WTC11 (cell line): ENCODE measurements at regions not wholly inside any gene's neighbourhood (a gene's known extent, or its start where the extent isn't known, plus 50 kb on each side); places are given as distances from the start of the nearest gene placed in this dataset.

Experiments used
- ATAC-seq: fragments of 200-7000 bp; cut with Tn5 transposase; 2 replicates; pipeline ENCODE4 v1.10.0; 2021; ENCODE audit warnings: mild to moderate bottlenecking, moderate library complexity
- CTCF ChIA-PET: fragments of 300-600 bp; sonication (Branson Sonifier 250); formaldehyde crosslinking; loops from one replicate; lab custom pipeline; 2021; ENCODE audit warnings: antibody characterized with exemption; lab: Charles Lee
- POLR2A ChIA-PET: fragments of 350-600 bp; sonication (Branson Sonifier 250); formaldehyde crosslinking; loops from one replicate; lab custom pipeline; 2021; ENCODE audit warnings: antibody characterized with exemption; lab: Charles Lee
- DNase-seq: peaks from one replicate; pipeline ENCODE4 v3.0.0; 2021; ENCODE audit warnings: low spot score
- H3K27ac Mint-ChIP-seq: 2 replicates; pipeline ENCODE4 v1.8.0; 2021; ENCODE audit warnings: mixed read lengths
- H3K27me3 Mint-ChIP-seq: 2 replicates; pipeline ENCODE4 v1.8.0; 2021; ENCODE audit warnings: low read depth, mild to moderate bottlenecking, moderate library complexity, mixed read lengths
- H3K36me3 Mint-ChIP-seq: 2 replicates; pipeline ENCODE4 v1.8.0; 2021; ENCODE audit warnings: mixed read lengths
- H3K4me1 Mint-ChIP-seq: 2 replicates; pipeline ENCODE4 v1.8.0; 2022; ENCODE audit warnings: mixed read lengths
- H3K4me3 Mint-ChIP-seq: 2 replicates; pipeline ENCODE4 v1.8.0; 2021; ENCODE audit warnings: mild to moderate bottlenecking, moderate library complexity, mixed read lengths
- H3K9me3 Mint-ChIP-seq: 2 replicates; pipeline ENCODE4 v1.8.0; 2021; ENCODE audit warnings: mixed read lengths
- ATF3 ChIP-seq: sonication (generic); formaldehyde crosslinking; conservative IDR thresholded peaks from 2 replicates; pipeline ENCODE4 v1.8.1; 2022; ENCODE audit warnings: mild to moderate bottlenecking, missing genetic modification reagents
- CREB1 ChIP-seq: sonication (generic); formaldehyde crosslinking; IDR thresholded peaks from 2 replicates; pipeline ENCODE4 v1.8.0; 2023; ENCODE audit warnings: mild to moderate bottlenecking, missing genetic modification reagents
- ERG ChIP-seq: fragments of 250-450 bp; sonication (Bioruptor Pico); IDR thresholded peaks from 2 replicates; pipeline ENCODE4 v1.8.0; 2021; ENCODE audit warnings: mild to moderate bottlenecking
- ESRRA ChIP-seq: sonication (generic); formaldehyde crosslinking; IDR thresholded peaks from 2 replicates; pipeline ENCODE4 v1.8.1; 2022; ENCODE audit warnings: mild to moderate bottlenecking, missing genetic modification reagents, borderline replicate concordance
- ETV6 ChIP-seq: sonication (generic); formaldehyde crosslinking; IDR thresholded peaks from 2 replicates; pipeline ENCODE4 v1.8.1; 2022; ENCODE audit warnings: mild to moderate bottlenecking, missing genetic modification reagents
- GRHL2 ChIP-seq: fragments of 250-450 bp; sonication (Bioruptor Pico); IDR thresholded peaks from 2 replicates; pipeline ENCODE4 v1.8.0; 2022; ENCODE audit warnings: mild to moderate bottlenecking, moderate library complexity; ENCODE audit not compliant: insufficient replicate concordance, severe bottlenecking
- JUN ChIP-seq: sonication (generic); formaldehyde crosslinking; IDR thresholded peaks from 2 replicates; pipeline ENCODE4 v1.8.0; 2023; ENCODE audit warnings: mild to moderate bottlenecking, missing genetic modification reagents
- KAT7 ChIP-seq: sonication (generic); formaldehyde crosslinking; IDR thresholded peaks from 2 replicates; pipeline ENCODE4 v1.8.1; 2023; ENCODE audit warnings: missing genetic modification reagents, mild to moderate bottlenecking, borderline replicate concordance
- MLX ChIP-seq: sonication (generic); formaldehyde crosslinking; IDR thresholded peaks from 2 replicates; pipeline ENCODE4 v1.8.1; 2023; ENCODE audit warnings: mild to moderate bottlenecking, missing genetic modification reagents, moderate library complexity
- NFE2L1 ChIP-seq: sonication (generic); formaldehyde crosslinking; IDR thresholded peaks from 2 replicates; pipeline ENCODE4 v1.8.1; 2023; ENCODE audit warnings: missing genetic modification reagents
- NFYB ChIP-seq: sonication (generic); formaldehyde crosslinking; conservative IDR thresholded peaks from 2 replicates; pipeline ENCODE4 v1.8.0; 2022; ENCODE audit warnings: low read depth, missing genetic modification reagents
- NR2C2 ChIP-seq: sonication (generic); formaldehyde crosslinking; IDR thresholded peaks from 2 replicates; pipeline ENCODE4 v1.8.0; 2022; ENCODE audit warnings: mild to moderate bottlenecking, missing genetic modification reagents
- NR3C1 ChIP-seq: sonication (generic); formaldehyde crosslinking; conservative IDR thresholded peaks from 2 replicates; pipeline ENCODE4 v1.8.1; 2023; ENCODE audit warnings: low read depth, mild to moderate bottlenecking, missing genetic modification reagents
- RELA ChIP-seq: sonication (generic); formaldehyde crosslinking; IDR thresholded peaks from 2 replicates; pipeline ENCODE4 v1.8.1; 2022; ENCODE audit warnings: missing genetic modification reagents, mild to moderate bottlenecking, borderline replicate concordance
- RORB ChIP-seq: fragments of 250-450 bp; sonication (Bioruptor Pico); IDR thresholded peaks from 2 replicates; pipeline ENCODE4 v1.9.0; 2021; ENCODE audit warnings: mild to moderate bottlenecking
- SMAD4 ChIP-seq: sonication (generic); formaldehyde crosslinking; IDR thresholded peaks from 2 replicates; pipeline ENCODE4 v1.8.0; 2022; ENCODE audit warnings: mild to moderate bottlenecking, missing genetic modification reagents
- SOX15 ChIP-seq: fragments of 250-450 bp; sonication (Bioruptor Pico); IDR thresholded peaks from 2 replicates; pipeline ENCODE4 v1.9.0; 2021; ENCODE audit warnings: mild to moderate bottlenecking
- USF1 ChIP-seq: sonication (generic); formaldehyde crosslinking; IDR thresholded peaks from 2 replicates; pipeline ENCODE4 v1.8.0; 2022; ENCODE audit warnings: mild to moderate bottlenecking, missing genetic modification reagents
- ZBTB21 ChIP-seq: sonication (generic); formaldehyde crosslinking; IDR thresholded peaks from 2 replicates; pipeline ENCODE4 v1.8.1; 2023; ENCODE audit warnings: mild to moderate bottlenecking, missing genetic modification reagents, borderline replicate concordance
- ZNF232 ChIP-seq: sonication (generic); formaldehyde crosslinking; IDR thresholded peaks from 2 replicates; pipeline ENCODE4 v1.8.0; 2022; ENCODE audit warnings: mild to moderate bottlenecking, missing genetic modification reagents
- ZNF396 ChIP-seq: fragments of 250-450 bp; sonication (Bioruptor Pico); IDR thresholded peaks from 2 replicates; pipeline ENCODE4 v1.8.0; 2021; ENCODE audit warnings: mild to moderate bottlenecking, moderate library complexity, borderline replicate concordance
- ZSCAN18 ChIP-seq: fragments of 250-450 bp; sonication (Bioruptor Pico); IDR thresholded peaks from 2 replicates; pipeline ENCODE4 v2.1.2; 2022; ENCODE audit warnings: mild to moderate bottlenecking, moderate library complexity

GRCh38 chr2:239468491-239469105, 67.8 kb upstream of the HDAC4 start:
- TF ChIP-seq SMAD4 (CRISPR knock-in tag) (no peak), ESRRA (CRISPR knock-in tag) (no peak), RELA (CRISPR knock-in tag) (no peak), USF1 (CRISPR knock-in tag) (no peak), NR3C1 (CRISPR knock-in tag) (no peak), ATF3 (CRISPR knock-in tag) (no peak), ZNF396 (CRISPR knock-in tag) (no peak), ZNF232 (CRISPR knock-in tag) (no peak), ETV6 (CRISPR knock-in tag) (no peak)
- H3K36me3 Mint-ChIP-seq: peaks cover 5% of the 10 kb centered on the region
- no peak overlapping the region for H3K4me3 Mint-ChIP-seq
- peaks cover 3% of the 10 kb centered on the region for H3K27me3 Mint-ChIP-seq
- ChIA-PET POLR2A (no interaction called here), CTCF (no interaction called here)
- DNase-seq (no peak), ATAC-seq (no peak)
- no peaks in the 10 kb centered on the region for H3K4me1 Mint-ChIP-seq
- no peak overlapping the region for H3K27ac Mint-ChIP-seq
- H3K9me3 Mint-ChIP-seq: peaks cover 28% of the 10 kb centered on the region

- peaks cover 5% of the 10 kb centered on the region for H3K36me3 Mint-ChIP-seq
- CTCF ChIA-PET: no interaction called here
- H3K9me3 Mint-ChIP-seq: peaks cover 28% of the 10 kb centered on the region
- TF ChIP-seq ZSCAN18 (CRISPR knock-in tag) (no peak), KAT7 (CRISPR knock-in tag) (no peak), ERG (CRISPR knock-in tag) (no peak), GRHL2 (no peak), NFYB (CRISPR knock-in tag) (no peak), MLX (no peak), RORB (CRISPR knock-in tag) (no peak), CREB1 (CRISPR knock-in tag) (no peak)
- TF ChIP-seq, all 79 proteins: peak for 0
- no peak for ATAC-seq
- no peak for DNase-seq
- Mint-ChIP-seq H3K27ac (no peak overlapping the region), H3K27me3 (peaks cover 3% of the 10 kb centered on the region), H3K4me3 (no peak overlapping the region), H3K4me1 (no peaks in the 10 kb centered on the region)
- POLR2A ChIA-PET: no interaction called here
These were observed 67.2 kb upstream of the HDAC4 start for GRCh38 chr2:239467956-239468490.

GRCh38 chr2:239467281-239467955, 66.6 kb upstream of the HDAC4 start:
- no peak for ATAC-seq
- Mint-ChIP-seq H3K4me1 (no peaks in the 10 kb centered on the region), H3K9me3 (peaks cover 24% of the 10 kb centered on the region), H3K36me3 (peaks cover 5% of the 10 kb centered on the region), H3K27me3 (peaks cover 3% of the 10 kb centered on the region), H3K4me3 (no peak overlapping the region)
- TF ChIP-seq USF1 (CRISPR knock-in tag) (no peak), SOX15 (CRISPR knock-in tag) (no peak), ZBTB21 (no peak), NR2C2 (CRISPR knock-in tag) (no peak), JUN (no peak), NFE2L1 (CRISPR knock-in tag) (peak; percentile 30; the same call in 1 of the 2 replicates)
- TF ChIP-seq, all 79 proteins: peak for 1
- ChIA-PET POLR2A (no interaction called here), CTCF (no interaction called here)
- no peak for DNase-seq
- no peak overlapping the region for H3K27ac Mint-ChIP-seq
